Stimulated activated memory B cell treated with anti-CD40 and anti-IgM and Interleukin-4, amounts not matched to agents 10 μg/mL and 1 μg/mL and 100 μg/mL, for 72 hours (primary cell): ENCODE measurements at regions not wholly inside any gene's neighbourhood (a gene's known extent, or its start where the extent isn't known, plus 50 kb on each side); places are given as distances from the start of the nearest gene placed in this dataset.
A peak's percentile ranks its signal among the peaks of the same experiment; 100 is the strongest.

Experiments
- ATAC-seq: fragments of 150-1000 bp; cut with Tn5 transposase; 2 replicates; pipeline ENCODE4 v1.10.0; 2021
- H3K27ac Mint-ChIP-seq: one replicate; pipeline ENCODE4 v1.8.0; 2022; ENCODE audit warnings: mild to moderate bottlenecking, mixed read lengths
- H3K27me3 Mint-ChIP-seq: one replicate; pipeline ENCODE4 v1.8.0; 2022; ENCODE audit warnings: mixed read lengths
- H3K36me3 Mint-ChIP-seq: one replicate; pipeline ENCODE4 v1.8.0; 2022; ENCODE audit warnings: mixed read lengths
- H3K4me1 Mint-ChIP-seq: one replicate; pipeline ENCODE4 v1.8.0; 2022; ENCODE audit warnings: mixed read lengths
- H3K4me3 Mint-ChIP-seq: one replicate; pipeline ENCODE4 v1.8.0; 2022; ENCODE audit warnings: mild to moderate bottlenecking, moderate library complexity, mixed read lengths
- H3K9me3 Mint-ChIP-seq: one replicate; pipeline ENCODE4 v1.8.0; 2022; ENCODE audit warnings: mixed read lengths

DNA sequence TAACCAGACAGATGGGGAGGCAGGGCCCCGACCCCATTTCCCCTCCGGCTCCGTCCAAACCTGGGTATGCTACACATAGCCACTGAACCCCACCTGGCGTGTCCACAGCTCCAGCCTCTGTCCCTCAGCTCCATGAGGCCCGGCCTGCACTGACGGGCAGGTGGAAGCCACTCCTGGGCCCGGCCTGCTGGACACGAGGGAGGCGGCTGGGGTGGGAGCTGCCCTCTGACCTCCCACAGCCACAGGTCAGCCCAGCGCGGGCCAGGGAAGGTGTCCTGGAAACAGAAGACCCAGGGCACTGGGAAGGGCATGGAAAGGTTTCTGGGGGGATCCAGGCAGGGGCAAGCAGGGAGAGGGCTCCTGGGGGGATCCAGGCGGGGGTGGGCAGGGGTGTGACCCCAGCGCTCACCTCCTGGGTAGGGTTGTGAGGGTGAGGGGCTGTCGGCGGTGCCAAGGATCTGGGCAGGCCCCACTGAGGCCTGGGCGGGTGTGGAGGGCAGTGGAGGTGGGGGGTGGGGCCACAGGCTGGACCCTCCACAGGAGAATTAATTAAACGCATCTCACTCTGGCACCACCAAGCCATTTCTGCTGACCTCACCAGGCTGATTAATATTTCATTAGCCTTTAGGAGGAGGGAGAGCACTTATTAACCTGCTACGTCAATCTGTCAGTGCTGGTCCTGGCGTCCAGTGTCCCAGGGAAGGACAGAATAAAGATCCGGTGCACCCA is 108.9 kb downstream of the UNCX start:
- no peak for ATAC-seq
- H3K36me3 Mint-ChIP-seq = no peaks in the 10 kb centered on the region
- H3K27ac Mint-ChIP-seq = no peak overlapping the region
- H3K27me3 Mint-ChIP-seq = peaks cover 64% of the 10 kb centered on the region
- peaks cover 21% of the 10 kb centered on the region for H3K9me3 Mint-ChIP-seq
- H3K4me3 Mint-ChIP-seq = no peak overlapping the region
- no peaks in the 10 kb centered on the region for H3K4me1 Mint-ChIP-seq

DNA sequence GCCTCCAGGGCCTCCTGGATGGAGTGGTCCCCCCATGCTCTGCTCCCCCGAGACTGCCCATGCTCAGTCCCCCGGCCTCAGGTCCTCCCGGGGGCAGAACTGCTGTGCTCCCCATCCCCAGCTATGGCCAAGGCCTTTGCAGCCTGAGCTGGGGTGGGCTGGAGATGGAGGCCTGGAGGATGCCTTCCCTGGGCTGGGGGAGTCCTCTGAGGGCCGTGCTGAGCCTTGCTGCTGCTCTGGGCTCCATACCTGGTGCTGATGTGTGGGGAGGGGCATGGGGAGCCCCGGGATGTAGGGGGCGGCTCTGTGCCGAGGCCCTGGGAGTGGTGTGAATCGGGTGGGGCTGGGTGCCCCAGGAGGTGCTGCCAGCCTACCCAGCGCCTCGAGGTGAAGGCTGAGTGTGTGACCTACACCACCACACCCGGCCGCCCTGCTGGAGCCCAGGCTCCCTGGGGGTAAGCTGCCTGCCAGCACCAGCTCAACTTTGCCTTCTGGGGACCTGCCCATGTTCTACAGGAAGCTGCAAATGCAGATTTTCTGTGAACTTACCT is 109.5 kb downstream of the UNCX start:
- H3K4me1 Mint-ChIP-seq = no peaks in the 10 kb centered on the region
- H3K27ac Mint-ChIP-seq = no peak overlapping the region
- peaks cover 20% of the 10 kb centered on the region for H3K9me3 Mint-ChIP-seq
- ATAC-seq = peak; percentile 42
- H3K27me3 Mint-ChIP-seq = peaks cover 70% of the 10 kb centered on the region
- H3K4me3 Mint-ChIP-seq = no peak overlapping the region
- H3K36me3 Mint-ChIP-seq = no peaks in the 10 kb centered on the region

DNA sequence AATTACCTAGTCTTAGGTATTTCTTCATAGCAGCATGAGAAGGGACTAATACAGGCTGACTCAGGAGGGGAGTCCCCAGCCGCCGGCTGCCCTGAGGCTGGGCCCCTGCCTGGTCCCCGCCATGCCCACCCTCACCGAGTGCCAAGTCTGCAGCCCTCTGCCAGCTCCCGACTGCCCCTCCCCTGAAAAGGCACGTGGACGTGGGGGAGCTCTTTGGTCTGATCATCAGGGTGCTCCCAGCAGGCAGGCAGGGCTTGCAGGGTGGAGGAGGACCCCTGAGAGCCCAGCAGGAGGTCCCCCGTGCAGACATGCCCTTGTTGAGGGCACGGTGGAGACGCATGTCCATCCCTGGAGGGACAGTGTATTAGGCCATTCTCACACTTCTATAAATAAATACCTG is 110.9 kb downstream of the UNCX start:
- Mint-ChIP-seq H3K4me3 (no peak overlapping the region), H3K27ac (no peak overlapping the region), H3K4me1 (no peaks in the 10 kb centered on the region), H3K9me3 (peaks cover 9% of the 10 kb centered on the region), H3K27me3 (peaks cover 73% of the 10 kb centered on the region), H3K36me3 (no peaks in the 10 kb centered on the region)
- ATAC-seq = no peak

DNA sequence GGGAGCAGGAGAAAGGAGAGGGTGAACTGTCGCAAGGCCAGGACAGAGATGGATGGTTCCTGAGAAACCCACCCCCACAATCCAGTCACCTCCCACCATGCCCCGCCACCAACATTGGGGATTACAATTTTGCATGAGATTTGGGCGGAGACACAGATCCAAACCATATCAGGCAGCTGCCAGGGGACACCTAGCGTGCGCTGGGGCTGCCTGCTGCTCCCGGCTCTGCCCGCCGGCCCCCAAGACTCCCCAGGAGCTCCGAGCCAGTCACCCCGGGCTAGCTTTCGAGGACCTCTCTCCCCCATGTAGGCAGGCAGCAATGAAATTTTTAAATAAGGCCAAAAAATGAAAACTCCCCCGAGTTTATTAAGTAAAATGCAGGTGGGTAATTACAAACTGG is 111.7 kb downstream of the UNCX start:
- H3K4me3 Mint-ChIP-seq = no peak overlapping the region
- peaks cover 76% of the 10 kb centered on the region for H3K27me3 Mint-ChIP-seq
- peaks cover 4% of the 10 kb centered on the region for H3K9me3 Mint-ChIP-seq
- H3K36me3 Mint-ChIP-seq = no peaks in the 10 kb centered on the region
- ATAC-seq = no peak
- no peak overlapping the region for H3K27ac Mint-ChIP-seq
- H3K4me1 Mint-ChIP-seq = no peaks in the 10 kb centered on the region

DNA sequence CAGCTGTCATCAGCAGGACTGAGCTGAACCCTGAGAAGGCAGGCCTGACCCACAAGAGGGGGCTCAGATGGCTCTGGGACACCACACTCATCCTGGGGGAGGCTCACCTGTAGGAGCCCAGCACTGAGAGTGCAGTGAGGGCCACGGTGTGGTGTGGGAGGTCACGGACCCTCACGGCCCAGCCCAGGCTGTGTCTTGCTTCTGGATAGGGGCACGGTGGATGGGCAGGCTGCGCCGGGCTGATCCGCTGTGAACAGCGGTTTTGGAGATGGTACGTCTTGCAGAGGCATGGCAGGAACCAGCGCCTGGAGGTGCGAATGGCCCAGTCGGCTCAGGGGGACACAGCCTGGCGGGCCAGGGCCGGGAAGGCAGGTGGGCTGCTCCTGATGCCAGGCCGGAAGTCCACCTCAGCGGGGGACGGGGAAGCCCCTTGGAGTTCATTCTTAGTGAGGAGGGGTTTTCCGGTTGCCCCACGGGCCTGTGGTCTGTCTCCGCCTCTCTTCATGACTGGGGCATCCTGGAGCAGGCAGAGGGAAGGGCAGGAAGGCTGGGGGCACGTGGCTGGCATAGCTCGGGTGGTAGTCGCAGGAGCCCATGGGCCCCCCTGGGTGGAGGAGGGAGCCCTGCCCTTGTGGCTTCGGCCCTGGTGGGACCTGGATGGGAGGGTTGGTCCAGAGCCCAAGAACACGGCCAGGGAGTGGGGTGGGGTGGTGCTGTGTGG is 112.5 kb downstream of the UNCX start:
- ATAC-seq = no peak
- no peak overlapping the region for H3K27ac Mint-ChIP-seq
- no peaks in the 10 kb centered on the region for H3K4me1 Mint-ChIP-seq
- H3K36me3 Mint-ChIP-seq = no peaks in the 10 kb centered on the region
- peaks cover 76% of the 10 kb centered on the region for H3K27me3 Mint-ChIP-seq
- H3K9me3 Mint-ChIP-seq = peaks cover 4% of the 10 kb centered on the region
- no peak overlapping the region for H3K4me3 Mint-ChIP-seq

DNA sequence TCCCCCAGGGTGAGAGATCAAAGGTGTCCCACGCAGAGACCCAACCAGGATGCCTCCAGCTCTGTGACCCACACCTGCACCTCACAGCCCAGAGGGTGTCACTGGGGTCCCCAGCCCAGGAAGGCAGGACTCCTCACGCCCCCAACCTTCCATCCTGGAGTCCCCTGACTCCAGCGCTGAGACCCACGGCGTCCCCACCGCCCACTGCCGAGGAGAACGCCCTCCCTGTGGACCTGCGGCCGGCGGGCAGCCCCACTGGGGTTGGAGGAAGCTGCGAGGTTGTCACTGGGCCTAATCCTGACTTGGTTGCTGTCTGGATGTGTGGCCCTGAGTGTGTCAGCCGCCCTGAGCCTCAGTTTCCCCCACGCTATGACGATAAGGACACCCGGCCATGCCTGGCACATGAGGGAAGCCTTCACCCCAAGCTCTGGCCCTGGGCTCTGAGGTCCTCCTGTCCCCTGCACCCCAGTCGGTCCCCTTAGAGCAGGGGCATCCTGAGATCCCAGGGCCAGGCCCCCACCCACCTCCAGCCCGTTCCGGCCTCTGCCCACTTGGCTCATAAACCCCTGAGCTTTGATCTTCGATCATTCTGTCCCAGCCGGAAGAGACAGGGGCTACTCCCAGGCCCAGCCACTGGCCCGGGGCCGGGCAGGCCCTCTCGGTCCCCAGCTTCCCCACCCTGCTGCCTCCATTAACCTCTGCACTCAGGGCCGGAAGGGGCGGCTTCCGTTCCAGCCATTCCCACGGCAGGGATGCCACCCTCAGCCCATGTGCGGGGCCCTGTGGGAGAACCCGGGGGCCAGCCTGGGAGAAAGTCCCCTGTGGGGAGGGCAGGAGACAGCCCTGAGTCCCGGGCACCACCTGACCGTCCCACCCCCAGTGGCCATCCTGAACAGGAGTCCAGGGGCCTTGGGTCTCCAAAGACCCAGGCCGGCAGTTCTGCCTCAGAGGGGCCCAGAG is 113.2 kb downstream of the MICALL2 start:
- H3K27me3 Mint-ChIP-seq = peaks cover 79% of the 10 kb centered on the region
- ATAC-seq = peak; percentile 21
- H3K36me3 Mint-ChIP-seq = no peaks in the 10 kb centered on the region
- no peak overlapping the region for H3K4me3 Mint-ChIP-seq
- H3K4me1 Mint-ChIP-seq = no peaks in the 10 kb centered on the region
- peaks cover 4% of the 10 kb centered on the region for H3K9me3 Mint-ChIP-seq
- H3K27ac Mint-ChIP-seq = no peak overlapping the region

DNA sequence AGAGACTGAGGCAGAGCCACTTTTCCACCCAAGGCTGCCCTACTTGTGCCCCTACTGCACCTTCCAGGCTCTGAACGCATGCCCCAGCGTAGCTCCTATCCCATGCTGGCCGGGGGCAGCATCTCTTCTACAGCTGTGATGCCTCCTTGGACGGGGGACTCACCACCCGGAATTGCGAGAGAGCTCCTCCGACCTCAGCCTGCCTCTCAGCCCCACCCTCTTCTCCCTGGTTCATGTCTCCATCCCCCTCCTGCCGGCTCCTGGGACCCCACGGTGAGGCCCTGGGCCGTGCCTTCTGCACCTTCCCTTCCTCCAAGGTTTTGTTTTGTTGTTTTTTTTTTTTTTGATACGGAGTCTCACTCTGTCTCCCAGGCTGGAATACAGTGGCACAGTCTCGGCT is 112.4 kb downstream of the MICALL2 start:
- Mint-ChIP-seq H3K4me3 (no peak overlapping the region), H3K9me3 (peaks cover 4% of the 10 kb centered on the region), H3K27me3 (peaks cover 79% of the 10 kb centered on the region), H3K36me3 (no peaks in the 10 kb centered on the region), H3K4me1 (no peaks in the 10 kb centered on the region), H3K27ac (no peak overlapping the region)
- ATAC-seq = no peak

DNA sequence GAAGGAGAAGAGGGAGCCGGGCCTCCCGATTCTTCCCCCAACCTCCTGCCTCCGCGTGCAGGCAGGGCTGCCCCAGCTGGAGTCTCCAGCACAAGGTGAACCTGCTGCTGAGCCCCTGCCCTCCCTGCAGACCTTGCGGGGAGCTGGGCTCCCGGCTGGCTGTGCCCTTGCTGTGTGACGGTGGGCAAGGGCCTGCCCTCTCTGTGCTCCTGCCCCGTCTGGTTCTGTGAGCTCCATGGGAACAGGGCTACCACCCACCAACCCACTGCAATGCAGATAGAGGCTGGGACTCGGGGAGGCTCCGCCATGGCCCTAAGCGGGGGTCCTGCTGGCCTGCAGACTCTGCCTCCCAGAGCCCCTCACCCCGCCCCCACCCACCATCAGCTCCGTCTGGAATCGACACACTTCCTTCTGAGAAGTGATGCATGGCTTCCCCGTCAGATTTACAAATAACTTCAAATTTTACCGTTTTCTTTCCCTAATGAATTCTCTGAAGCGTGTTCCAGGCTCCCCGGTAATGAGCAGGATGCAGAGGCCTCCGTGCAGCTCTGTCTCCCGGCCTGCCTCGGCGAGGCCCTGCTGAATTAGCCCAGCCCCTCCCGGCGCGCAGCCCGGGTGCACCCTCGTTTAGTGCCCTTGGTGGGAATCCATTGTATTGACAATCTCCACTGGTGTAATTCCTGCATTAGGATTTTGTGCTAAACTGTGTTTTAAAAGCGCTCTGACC is 111.0 kb downstream of the MICALL2 start:
- H3K36me3 Mint-ChIP-seq = no peaks in the 10 kb centered on the region
- H3K9me3 Mint-ChIP-seq = no peaks in the 10 kb centered on the region
- no peaks in the 10 kb centered on the region for H3K4me1 Mint-ChIP-seq
- no peak overlapping the region for H3K27ac Mint-ChIP-seq
- H3K4me3 Mint-ChIP-seq = no peak overlapping the region
- ATAC-seq = no peak
- H3K27me3 Mint-ChIP-seq = peaks cover 79% of the 10 kb centered on the region

DNA sequence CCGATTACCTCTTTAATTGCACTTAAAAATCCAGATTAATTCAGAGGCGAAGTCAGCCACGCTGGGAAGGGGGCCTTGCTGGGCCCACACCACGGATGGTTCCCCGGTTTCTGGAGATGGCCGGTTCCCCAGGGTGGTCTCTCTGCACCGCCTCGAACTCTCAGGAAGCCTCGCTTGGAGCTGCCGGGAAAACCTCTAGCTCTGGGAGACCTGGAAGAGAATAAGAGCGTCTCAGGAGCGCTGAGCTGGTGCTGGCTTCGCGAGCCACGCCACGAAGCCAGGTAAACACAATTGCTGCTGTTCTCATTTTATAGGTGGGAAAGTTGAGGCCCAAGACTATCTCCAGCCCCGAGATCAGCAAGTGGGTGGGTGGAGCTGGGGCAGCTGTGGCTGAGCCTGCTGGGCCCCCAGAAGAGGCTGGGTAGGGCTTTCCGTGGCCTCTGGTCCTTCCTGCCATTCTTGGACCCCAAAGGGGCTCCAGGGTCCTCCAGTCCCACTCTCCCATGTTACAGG is 110.4 kb downstream of the MICALL2 start:
- Mint-ChIP-seq H3K27me3 (peaks cover 78% of the 10 kb centered on the region), H3K27ac (no peak overlapping the region), H3K9me3 (no peaks in the 10 kb centered on the region), H3K4me1 (no peaks in the 10 kb centered on the region), H3K4me3 (no peak overlapping the region), H3K36me3 (no peaks in the 10 kb centered on the region)
- no peak for ATAC-seq

DNA sequence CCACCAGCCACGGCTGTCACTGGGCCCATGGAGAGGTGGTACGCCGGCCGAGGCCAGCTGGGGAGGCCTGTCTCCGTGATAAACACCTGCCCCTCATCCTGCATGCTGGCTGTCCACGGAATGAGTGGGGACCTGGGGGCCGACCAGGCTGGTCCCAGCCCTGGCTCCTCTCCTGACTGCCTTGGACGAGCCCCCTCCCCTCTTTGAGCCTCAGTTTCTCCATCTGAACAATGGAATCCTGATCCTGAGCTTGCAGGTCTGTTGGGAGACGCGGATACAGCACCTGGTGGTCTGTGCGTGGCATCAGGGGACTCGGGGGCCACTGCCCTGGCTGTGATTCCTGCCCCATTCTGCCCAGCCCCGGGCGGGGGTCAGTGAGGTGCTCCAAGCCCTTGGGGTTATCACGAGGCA is 109.9 kb downstream of the MICALL2 start:
- H3K27me3 Mint-ChIP-seq = peaks cover 78% of the 10 kb centered on the region
- no peaks in the 10 kb centered on the region for H3K36me3 Mint-ChIP-seq
- no peak overlapping the region for H3K27ac Mint-ChIP-seq
- no peaks in the 10 kb centered on the region for H3K4me1 Mint-ChIP-seq
- H3K9me3 Mint-ChIP-seq = no peaks in the 10 kb centered on the region
- no peak overlapping the region for H3K4me3 Mint-ChIP-seq
- no peak for ATAC-seq

DNA sequence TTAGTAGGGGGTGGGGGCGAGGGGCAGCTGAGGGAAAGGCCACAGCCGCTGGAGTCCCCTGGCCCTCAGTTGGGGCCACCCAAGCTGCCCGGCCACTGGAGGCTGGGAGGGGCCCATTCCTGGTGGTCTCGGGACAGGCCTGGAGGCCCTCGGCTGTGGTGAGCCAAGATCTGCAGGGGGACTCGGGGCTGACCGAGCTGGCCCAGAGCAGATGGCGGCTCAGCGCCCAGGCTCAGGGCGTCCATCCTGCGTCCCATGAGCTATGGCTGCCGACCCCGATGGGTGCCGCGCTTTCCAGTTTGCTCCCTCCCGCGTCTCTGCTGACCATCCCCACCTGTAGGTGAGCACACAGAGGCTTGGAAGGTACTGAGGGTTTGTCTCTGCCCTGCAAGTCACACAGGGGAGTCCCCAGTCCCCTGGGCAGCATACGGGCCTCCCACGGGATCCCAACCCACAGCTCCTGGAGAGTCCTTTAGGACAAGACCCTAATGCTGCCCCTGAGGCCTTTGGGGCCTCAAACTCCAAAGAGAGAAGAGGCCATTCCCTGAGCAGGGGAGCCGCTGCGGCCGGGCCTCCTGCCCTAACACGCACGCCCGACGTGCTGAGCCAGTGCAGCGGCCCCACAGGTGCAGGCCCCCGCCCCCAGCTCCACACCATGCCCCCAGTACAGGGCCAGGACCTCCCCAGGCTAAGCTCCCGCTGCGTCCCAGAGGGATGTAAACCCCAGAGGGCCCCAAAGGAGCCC is 107.2 kb downstream of the MICALL2 start:
- Mint-ChIP-seq H3K36me3 (no peaks in the 10 kb centered on the region), H3K4me3 (no peak overlapping the region), H3K9me3 (no peaks in the 10 kb centered on the region), H3K4me1 (no peaks in the 10 kb centered on the region), H3K27me3 (peaks cover 71% of the 10 kb centered on the region), H3K27ac (no peak overlapping the region)
- ATAC-seq = no peak

DNA sequence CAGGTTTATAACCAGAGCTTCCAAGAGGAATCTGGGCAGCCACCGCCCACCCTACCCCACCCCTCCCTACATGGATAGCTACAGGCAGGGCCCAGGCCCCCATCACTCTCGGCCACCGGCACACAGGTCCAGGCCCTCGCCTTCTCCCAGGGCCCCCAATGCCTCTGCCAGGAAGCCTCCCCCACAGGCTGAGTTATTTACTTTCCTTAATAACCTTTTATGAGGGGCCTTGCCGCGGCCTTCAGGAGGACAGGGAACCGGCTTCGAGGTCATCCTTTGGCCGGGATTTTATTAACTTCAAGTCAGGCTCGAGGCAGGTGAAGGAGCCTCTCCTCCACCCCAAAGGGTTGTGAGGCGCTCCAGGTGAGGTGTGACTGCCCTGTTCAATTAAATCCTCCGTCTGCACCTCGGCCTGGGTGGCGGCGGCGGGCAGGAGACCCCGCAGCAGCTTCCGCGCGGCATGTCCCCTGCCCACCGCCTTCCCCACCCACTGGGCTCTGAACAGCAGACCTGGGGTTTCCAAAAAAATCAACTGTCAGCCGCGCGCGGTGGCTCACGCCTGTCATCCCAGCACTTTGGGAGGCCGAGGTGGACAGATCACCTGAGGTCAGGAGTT is 106.5 kb downstream of the MICALL2 start:
- Mint-ChIP-seq H3K4me1 (no peaks in the 10 kb centered on the region), H3K36me3 (no peaks in the 10 kb centered on the region), H3K27ac (no peak overlapping the region), H3K4me3 (no peak overlapping the region), H3K9me3 (no peaks in the 10 kb centered on the region), H3K27me3 (peaks cover 64% of the 10 kb centered on the region)
- ATAC-seq = no peak

DNA sequence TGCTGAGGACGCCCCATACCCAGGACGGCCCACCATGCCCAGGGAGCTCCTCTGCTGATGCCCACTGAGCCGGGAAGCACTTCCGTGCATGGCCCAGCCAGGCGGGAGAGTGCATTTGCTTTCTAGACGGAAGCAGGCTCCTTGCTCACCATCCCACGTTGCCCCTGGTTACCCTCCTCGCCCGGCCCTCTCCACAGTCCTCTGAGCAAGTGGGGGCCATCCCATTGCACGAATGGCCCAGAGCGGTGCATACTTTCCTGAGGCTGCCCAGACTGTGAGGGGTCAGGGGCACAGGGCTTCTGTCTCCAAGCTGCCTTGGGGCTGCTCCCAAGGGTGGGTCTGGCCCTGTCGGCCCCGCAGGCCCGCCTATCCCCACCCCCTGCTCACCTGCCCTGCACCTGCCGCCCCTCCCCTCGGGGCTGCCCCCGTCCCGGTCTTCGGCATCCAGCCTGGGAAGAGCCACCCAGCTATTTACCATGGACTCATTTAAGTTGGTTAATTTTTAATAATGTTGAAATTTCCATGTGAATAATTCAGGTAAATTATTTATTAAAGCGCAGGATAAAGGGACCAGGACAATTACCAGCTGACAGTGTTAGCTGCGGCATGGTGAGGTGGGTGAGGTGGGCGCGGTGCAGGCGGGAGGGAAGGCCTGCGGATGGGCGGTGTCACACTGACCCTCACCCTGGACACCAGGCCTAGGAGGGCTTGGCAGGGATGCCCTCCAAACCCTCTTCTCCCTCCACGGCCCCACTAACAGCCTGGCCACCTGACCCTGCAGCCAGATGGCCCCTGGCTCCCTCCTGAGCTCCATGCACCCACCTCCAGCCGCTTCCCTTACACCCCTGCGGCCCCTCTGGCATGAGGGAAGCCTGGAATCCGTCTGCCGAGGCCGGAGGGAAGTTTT is 104.4 kb downstream of the MICALL2 start:
- Mint-ChIP-seq H3K27ac (no peak overlapping the region), H3K27me3 (peaks cover 44% of the 10 kb centered on the region), H3K36me3 (no peaks in the 10 kb centered on the region), H3K4me3 (no peak overlapping the region), H3K4me1 (no peaks in the 10 kb centered on the region), H3K9me3 (no peaks in the 10 kb centered on the region)
- ATAC-seq = no peak
